ENCODE measurements at regions not wholly inside any gene's neighbourhood (a gene's known extent, or its start where the extent isn't known, plus 50 kb on each side); places are given as distances from the start of the nearest gene placed in this dataset.

DNA sequence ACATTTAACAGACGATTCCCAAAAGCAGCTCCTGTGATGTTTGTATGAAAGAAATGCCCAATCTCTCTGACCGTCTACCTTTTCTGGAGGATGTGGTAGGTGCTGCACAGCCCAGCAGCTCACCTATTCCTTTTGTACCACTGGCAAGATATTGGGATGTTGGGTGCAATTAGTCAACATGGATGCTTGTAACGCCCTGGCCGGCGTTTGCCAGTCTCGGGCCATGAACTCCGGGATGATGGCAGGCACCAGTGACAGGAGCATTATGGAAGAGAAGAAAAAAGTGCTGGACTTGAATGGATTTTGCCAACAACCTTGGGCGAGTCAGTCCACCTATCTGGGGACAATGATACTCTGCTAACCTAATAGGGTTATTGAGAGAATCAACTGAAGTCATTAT is 69.0 kb upstream of the ZNF438 start:
- TF ChIP-seq, protein P1, sequence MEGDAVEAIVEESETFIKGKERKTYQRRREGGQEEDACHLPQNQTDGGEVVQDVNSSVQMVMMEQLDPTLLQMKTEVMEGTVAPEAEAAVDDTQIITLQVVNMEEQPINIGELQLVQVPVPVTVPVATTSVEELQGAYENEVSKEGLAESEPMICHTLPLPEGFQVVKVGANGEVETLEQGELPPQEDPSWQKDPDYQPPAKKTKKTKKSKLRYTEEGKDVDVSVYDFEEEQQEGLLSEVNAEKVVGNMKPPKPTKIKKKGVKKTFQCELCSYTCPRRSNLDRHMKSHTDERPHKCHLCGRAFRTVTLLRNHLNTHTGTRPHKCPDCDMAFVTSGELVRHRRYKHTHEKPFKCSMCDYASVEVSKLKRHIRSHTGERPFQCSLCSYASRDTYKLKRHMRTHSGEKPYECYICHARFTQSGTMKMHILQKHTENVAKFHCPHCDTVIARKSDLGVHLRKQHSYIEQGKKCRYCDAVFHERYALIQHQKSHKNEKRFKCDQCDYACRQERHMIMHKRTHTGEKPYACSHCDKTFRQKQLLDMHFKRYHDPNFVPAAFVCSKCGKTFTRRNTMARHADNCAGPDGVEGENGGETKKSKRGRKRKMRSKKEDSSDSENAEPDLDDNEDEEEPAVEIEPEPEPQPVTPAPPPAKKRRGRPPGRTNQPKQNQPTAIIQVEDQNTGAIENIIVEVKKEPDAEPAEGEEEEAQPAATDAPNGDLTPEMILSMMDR (IDR thresholded peaks at IDR 0.05; ENCODE audit: low read depth, low read length): no peak
- Histone ChIP-seq H3K4me3 (ENCODE audit: low read depth, low read length) (no peak overlapping the region), H3K36me3 (no peaks in the 10 kb centered on the region), H3K27ac (no peak overlapping the region), H3K9me3 (ENCODE audit: severe bottlenecking) (no peaks in the 10 kb centered on the region), H3K27me3 (ENCODE audit: insufficient read depth, low read depth, severe bottlenecking) (no peaks in the 10 kb centered on the region)
- DNase-seq: no peak

DNA sequence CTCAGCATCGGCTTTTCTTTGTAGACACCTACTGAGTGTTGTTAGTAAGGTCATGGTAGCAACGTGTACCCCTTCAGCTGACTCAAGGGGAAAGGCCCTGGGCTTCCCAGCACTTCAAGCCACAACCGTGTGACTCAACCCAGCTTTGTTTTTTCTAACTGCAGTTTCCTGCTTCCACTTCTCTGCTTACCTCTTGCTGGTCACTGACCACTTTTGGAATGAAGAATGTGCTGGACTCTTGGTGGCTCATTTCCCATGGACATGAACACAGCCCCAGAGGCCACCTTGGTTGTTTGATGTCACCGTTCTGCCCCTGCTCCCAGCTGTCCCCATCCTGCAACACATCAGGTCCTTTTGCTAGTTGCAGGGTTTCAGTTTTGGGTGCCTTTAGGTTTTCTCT is 69.5 kb upstream of the ZNF438 start:
- H3K9me3 ChIP-seq (ENCODE audit: severe bottlenecking): no peaks in the 10 kb centered on the region
- TF ChIP-seq, protein P1 (IDR thresholded peaks at IDR 0.05; ENCODE audit: low read depth, low read length): no peak
- H3K27me3 ChIP-seq (ENCODE audit: insufficient read depth, low read depth, severe bottlenecking): no peaks in the 10 kb centered on the region
- H3K4me3 ChIP-seq (ENCODE audit: low read depth, low read length): no peak overlapping the region
- no peak overlapping the region for H3K27ac ChIP-seq
- no peaks in the 10 kb centered on the region for H3K36me3 ChIP-seq
- no peak for DNase-seq

DNA sequence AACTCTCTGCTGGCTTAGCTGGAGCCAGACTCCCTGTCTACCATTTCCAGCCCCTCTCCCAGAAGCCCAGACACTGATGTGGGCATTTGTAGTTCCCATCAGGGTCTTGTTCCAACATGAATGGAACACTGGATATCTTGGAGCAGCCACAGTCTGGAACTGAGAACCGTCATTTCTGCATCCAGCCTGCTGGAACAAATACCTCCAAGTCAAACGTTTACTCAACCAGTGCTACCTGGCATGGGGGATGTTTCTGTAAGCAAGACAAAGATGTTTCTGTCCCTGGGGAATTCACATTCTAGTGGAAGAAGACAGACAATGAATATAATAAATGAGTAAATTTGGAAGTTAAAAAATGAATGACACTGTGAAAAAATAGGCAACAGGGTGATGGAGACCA is 70.8 kb upstream of the ZNF438 start:
- no peak overlapping the region for H3K27ac ChIP-seq
- H3K36me3 ChIP-seq: no peaks in the 10 kb centered on the region
- no peaks in the 10 kb centered on the region for H3K27me3 ChIP-seq (ENCODE audit: insufficient read depth, low read depth, severe bottlenecking)
- H3K9me3 ChIP-seq (ENCODE audit: severe bottlenecking): no peaks in the 10 kb centered on the region
- TF ChIP-seq, protein P1 (IDR thresholded peaks at IDR 0.05; ENCODE audit: low read depth, low read length): no peak
- DNase-seq: no peak
- no peak overlapping the region for H3K4me3 ChIP-seq (ENCODE audit: low read depth, low read length)

DNA sequence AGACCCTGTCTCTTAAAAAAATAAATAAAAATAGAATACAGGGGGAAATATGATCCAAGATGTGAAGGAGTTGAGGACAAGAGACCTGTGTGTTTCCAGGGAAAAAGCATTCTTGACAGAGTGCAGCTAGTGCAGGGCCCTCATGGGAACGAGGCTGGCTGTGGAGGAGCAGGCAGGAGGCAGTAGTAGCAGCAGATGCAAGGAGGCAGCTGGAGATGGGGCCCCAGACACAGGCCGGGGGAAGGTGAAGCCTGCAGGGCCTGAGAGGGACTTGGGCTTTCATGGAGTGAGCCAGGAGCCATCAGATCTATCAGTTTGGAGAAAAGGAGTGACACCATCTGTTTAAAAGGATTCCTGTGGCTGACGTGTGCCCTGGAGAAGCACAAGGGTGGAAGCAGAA is 71.4 kb upstream of the ZNF438 start:
- Histone ChIP-seq H3K9me3 (ENCODE audit: severe bottlenecking) (no peaks in the 10 kb centered on the region), H3K27me3 (ENCODE audit: insufficient read depth, low read depth, severe bottlenecking) (no peaks in the 10 kb centered on the region), H3K27ac (peak overlapping the region; percentile 26; the same call in 1 of the 2 replicates), H3K4me3 (ENCODE audit: low read depth, low read length) (no peak overlapping the region), H3K36me3 (no peaks in the 10 kb centered on the region)
- peak; percentile 43 for DNase-seq
- TF ChIP-seq, protein P1 (IDR thresholded peaks at IDR 0.05; ENCODE audit: low read depth, low read length): no peak

DNA sequence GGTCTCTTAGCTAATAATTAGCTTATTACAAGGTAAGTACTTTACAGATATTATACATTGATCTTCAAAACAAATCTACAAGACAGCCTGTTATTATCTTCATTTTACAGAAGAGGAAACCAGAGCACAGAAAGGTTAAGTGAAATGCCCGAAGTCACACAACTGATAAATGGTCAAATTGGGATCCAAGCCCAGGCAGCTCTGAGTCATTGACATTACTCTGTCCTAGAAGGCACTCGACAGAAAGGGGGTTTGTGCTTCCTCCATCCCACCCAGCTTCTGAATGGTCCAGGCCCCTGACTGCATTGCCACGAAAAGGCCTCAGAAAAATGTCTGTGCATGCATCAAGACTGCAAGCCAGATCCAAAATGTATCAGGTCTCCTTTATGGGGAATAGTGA is 81.3 kb upstream of the ZNF438 start:
- H3K27ac ChIP-seq: no peak overlapping the region
- DNase-seq: no peak
- H3K36me3 ChIP-seq: no peaks in the 10 kb centered on the region
- H3K4me3 ChIP-seq (ENCODE audit: low read depth, low read length): no peak overlapping the region
- TF ChIP-seq, protein P1 (IDR thresholded peaks at IDR 0.05; ENCODE audit: low read depth, low read length): no peak
- no peaks in the 10 kb centered on the region for H3K27me3 ChIP-seq (ENCODE audit: insufficient read depth, low read depth, severe bottlenecking)
- H3K9me3 ChIP-seq (ENCODE audit: severe bottlenecking): no peaks in the 10 kb centered on the region

DNA sequence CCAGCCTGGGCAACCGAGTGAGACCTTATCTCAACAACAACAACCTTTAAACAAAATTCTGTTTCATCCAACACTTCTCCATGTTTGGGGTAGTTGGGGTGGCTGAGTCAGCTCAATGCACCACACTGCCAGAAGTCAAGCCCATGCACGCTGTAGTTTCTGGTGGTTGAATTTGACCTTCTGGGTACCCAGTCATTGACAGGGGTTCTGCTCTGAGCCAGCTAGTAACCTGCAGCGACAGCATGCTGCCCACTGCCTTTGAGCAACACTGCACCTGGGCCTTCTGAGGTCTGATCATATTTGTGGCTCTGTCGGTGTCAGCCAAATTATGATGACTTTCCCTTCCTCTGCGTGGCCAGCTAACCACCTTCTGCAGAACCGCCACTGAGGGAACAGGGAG is 84.6 kb upstream of the ZNF438 start:
- Histone ChIP-seq H3K9me3 (ENCODE audit: severe bottlenecking) (no peaks in the 10 kb centered on the region), H3K27ac (no peak overlapping the region), H3K27me3 (ENCODE audit: insufficient read depth, low read depth, severe bottlenecking) (no peaks in the 10 kb centered on the region), H3K4me3 (ENCODE audit: low read depth, low read length) (no peak overlapping the region), H3K36me3 (no peaks in the 10 kb centered on the region)
- TF ChIP-seq, protein P1 (IDR thresholded peaks at IDR 0.05; ENCODE audit: low read depth, low read length): no peak
- DNase-seq: no peak

Data from WERI-Rb-1 (cell line).